ENCODE measurements at regions not wholly inside any gene's neighbourhood (a gene's known extent, or its start where the extent isn't known, plus 50 kb on each side); places are given as distances from the start of the nearest gene placed in this dataset.

- Histone ChIP-seq H3K27ac (peak overlapping the region in 1 of 4 donors; percentile 1), H3K9me3 (no peaks in the 10 kb centered on the region), H3K4me1 (peaks cover 0 to 15% (median 0%) of the 10 kb centered on the region in 3 donors), H3K27me3 (no peaks in the 10 kb centered on the region), H3K36me3 (no peaks in the 10 kb centered on the region), H3K4me3 (no peak overlapping the region)
- intact Hi-C loops (cut with DNase I), result no loop called here
- no peak for FAIRE-seq
- no peak for TF ChIP-seq CTCF (IDR thresholded peaks at IDR 0.05)
- no peak for DNase-seq
- ATAC-seq, result peak in 3 of 4 donors; percentile 36 to 46 (median 38)
- 40 to 45% methylated on average over 5 of the region's 5 CpGs for WGBS, 2 donors
Measured at GRCh38 chr1:221440658-221441057, 301.2 kb downstream of the DUSP10 start.

GRCh38 chr1:221442056-221442455 is 299.8 kb downstream of the DUSP10 start:
- no peak overlapping the region for H3K4me3 ChIP-seq
- intact Hi-C loops (cut with DNase I), result no loop called here
- 54 to 62% methylated on average over 3 of the region's 3 CpGs for WGBS, 2 donors
- H3K36me3 ChIP-seq, result no peaks in the 10 kb centered on the region
- ATAC-seq, result no peak
- no peaks in the 10 kb centered on the region for H3K9me3 ChIP-seq
- peaks cover 0 to 15% (median 0%) of the 10 kb centered on the region in 3 donors for H3K4me1 ChIP-seq
- TF ChIP-seq CTCF (IDR thresholded peaks at IDR 0.05), result no peak
- DNase-seq, result no peak
- FAIRE-seq, result no peak
- no peak overlapping the region for H3K27ac ChIP-seq
- no peaks in the 10 kb centered on the region for H3K27me3 ChIP-seq

GRCh38 chr1:221444346-221444745 is 297.5 kb downstream of the DUSP10 start:
- Histone ChIP-seq H3K27me3 (no peaks in the 10 kb centered on the region), H3K4me3 (no peak overlapping the region), H3K4me1 (peaks cover 0 to 15% (median 0%) of the 10 kb centered on the region in 3 donors), H3K27ac (no peak overlapping the region), H3K36me3 (no peaks in the 10 kb centered on the region), H3K9me3 (no peaks in the 10 kb centered on the region)
- FAIRE-seq (no peak), DNase-seq (no peak), ATAC-seq (no peak)
- WGBS, 2 donors, result 53 to 64% methylated on average over 6 of the region's 6 CpGs
- intact Hi-C loops (cut with DNase I), result no loop called here
- no peak for TF ChIP-seq CTCF (IDR thresholded peaks at IDR 0.05)

- TF ChIP-seq CTCF (IDR thresholded peaks at IDR 0.05), result no peak
- intact Hi-C loops (cut with DNase I), result no loop called here
- no peak for DNase-seq
- Histone ChIP-seq H3K27ac (no peak overlapping the region), H3K36me3 (no peaks in the 10 kb centered on the region), H3K27me3 (no peaks in the 10 kb centered on the region), H3K4me1 (no peaks in the 10 kb centered on the region), H3K9me3 (no peaks in the 10 kb centered on the region), H3K4me3 (no peak overlapping the region)
- no peak for ATAC-seq
- 73 to 82% methylated on average over 7 of the region's 7 CpGs for WGBS, 2 donors
- FAIRE-seq, result peak; percentile 56
Measured at GRCh38 chr1:221448585-221449175, 293.2 kb downstream of the DUSP10 start.

GRCh38 chr1:221449194-221449593 is 292.7 kb downstream of the DUSP10 start:
- intact Hi-C loops (cut with DNase I), result no loop called here
- Histone ChIP-seq H3K27ac (no peak overlapping the region), H3K36me3 (no peaks in the 10 kb centered on the region), H3K27me3 (no peaks in the 10 kb centered on the region), H3K4me1 (no peaks in the 10 kb centered on the region), H3K4me3 (no peak overlapping the region), H3K9me3 (no peaks in the 10 kb centered on the region)
- FAIRE-seq, result no peak
- no peak for DNase-seq
- no peak for TF ChIP-seq CTCF (IDR thresholded peaks at IDR 0.05)
- no peak for ATAC-seq
- 56 to 62% methylated on average over 2 of the region's 2 CpGs for WGBS, 2 donors
